NT2/D1 (cell line): ENCODE measurements at regions not wholly inside any gene's neighbourhood (a gene's known extent, or its start where the extent isn't known, plus 50 kb on each side); places are given as distances from the start of the nearest gene placed in this dataset.

Experiments
- SUZ12 ChIP-seq: IDR thresholded peaks from 2 replicates; pipeline ENCODE4 v1.6.1; 2011; ENCODE audit not compliant: insufficient read length, insufficient read depth; ENCODE audit errors: extremely low read depth
- YY1 ChIP-seq: IDR thresholded peaks from 2 replicates; pipeline ENCODE4 v1.6.1; 2011; ENCODE audit not compliant: insufficient read length, insufficient read depth
- ZNF274 ChIP-seq: IDR thresholded peaks from 2 replicates; pipeline ENCODE4 v1.6.1; 2011; ENCODE audit warnings: mild to moderate bottlenecking, low read depth, low read length

DNA sequence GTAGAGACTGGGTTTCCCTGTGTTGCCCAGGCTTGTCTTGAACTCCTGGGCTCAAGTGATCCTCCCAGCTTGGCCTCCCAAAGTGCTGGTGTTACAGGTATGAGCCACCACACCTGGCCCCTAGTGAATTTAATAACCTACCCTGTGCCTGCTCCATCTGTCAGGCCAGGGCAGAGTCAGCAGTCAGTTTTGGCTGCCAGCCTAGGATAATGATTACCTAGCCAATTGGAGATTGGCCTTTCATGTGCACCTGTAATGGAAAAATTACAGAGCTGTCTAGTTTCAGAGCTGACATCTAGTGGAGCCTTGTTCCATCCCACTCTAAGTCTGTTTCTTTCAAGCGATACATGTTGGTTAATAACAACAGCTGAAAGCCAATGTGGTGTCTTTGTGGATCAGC is 92.0 kb downstream of the DIRAS3 start:
- TF ChIP-seq SUZ12, result no peak
- TF ChIP-seq YY1, result no peak
- no peak for TF ChIP-seq ZNF274
